ENCODE measurements at regions not wholly inside any gene's neighbourhood (a gene's known extent, or its start where the extent isn't known, plus 50 kb on each side); places are given as distances from the start of the nearest gene placed in this dataset.

GRCh38 chr1:191690931-191691330, 467.3 kb upstream of the RGS18 start:
- TF ChIP-seq CTCF (optimal IDR thresholded peaks at IDR 0.05 in 1 of 3, IDR thresholded peaks at IDR 0.05 in 1 of 3, conservative IDR thresholded peaks at IDR 0.05 in 1 of 3; ENCODE audit: extremely low read depth in 1 of 3, insufficient read depth in 2 of 3, low read length in 3 of 3), result no peak
- no peak for TF ChIP-seq EZH2 (IDR thresholded peaks at IDR 0.05; ENCODE audit: low read length)

All from keratinocyte (primary cell).